ENCODE measurements at regions not wholly inside any gene's neighbourhood (a gene's known extent, or its start where the extent isn't known, plus 50 kb on each side); places are given as distances from the start of the nearest gene placed in this dataset.
"Not testable (repeated sequence)": the region's sequence is repeated elsewhere in the genome, so short reads cannot be mapped to it uniquely, and the experiment has no call there.

GRCh38 chr3:171983685-171984084 is 55.7 kb upstream of the FNDC3B start:
- not testable (repeated sequence) for DNase-seq

DNA sequence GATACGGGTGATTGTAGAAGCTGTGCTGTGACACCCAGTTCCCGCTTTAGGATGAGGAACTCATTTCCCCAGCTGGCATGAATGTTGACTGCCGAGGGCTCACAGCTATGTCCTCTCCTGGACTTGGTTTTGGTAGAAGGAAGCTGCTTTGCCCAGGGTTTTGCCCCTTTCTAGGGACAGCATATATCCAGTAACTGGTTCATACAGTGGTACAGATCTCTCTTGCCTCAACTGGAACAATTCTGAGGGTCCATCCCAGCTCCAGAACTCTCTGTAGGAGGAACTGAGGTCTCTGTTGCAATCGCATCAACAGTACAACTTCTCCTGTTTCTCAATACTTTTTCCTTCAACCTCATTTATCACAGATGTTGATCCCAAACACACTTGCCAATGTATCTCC is 54.5 kb upstream of the FNDC3B start:
- no peak for DNase-seq

- no peak for DNase-seq
Measured at GRCh38 chr3:171986176-171986575, 53.2 kb upstream of the FNDC3B start.

DNA sequence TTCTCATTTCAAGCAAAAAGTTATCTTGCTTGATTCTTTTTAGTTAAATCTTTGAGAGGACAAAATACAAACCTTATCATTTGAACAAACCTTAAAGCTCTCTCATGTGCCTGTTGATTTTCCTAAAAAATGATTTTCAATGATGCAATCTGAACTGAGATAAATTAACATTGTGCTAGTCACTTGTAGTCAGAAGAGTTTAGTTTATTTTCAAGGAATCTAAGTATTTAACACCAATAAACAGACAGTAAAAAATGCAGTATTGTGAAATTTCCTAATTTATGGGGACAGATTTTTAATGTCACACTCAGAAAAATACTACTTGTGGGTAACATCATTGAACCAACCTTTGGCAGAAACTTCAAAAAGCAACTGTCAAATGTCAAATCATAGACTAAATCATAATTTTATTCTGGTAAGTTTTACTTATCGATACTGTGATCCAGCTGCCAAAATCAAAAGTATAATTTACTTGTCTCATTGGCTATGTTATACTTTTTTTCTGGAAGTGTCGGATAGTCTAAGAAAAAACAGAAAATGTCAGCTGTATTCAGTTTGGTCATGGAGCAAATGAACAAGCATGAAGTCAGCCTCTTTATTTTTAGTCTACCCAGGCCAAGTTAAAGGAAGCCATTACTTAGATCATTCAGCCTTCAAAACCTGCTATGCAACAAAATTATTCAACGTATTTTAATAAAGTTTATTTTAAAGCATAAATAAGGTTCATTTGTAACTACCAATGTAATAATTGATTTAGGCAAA is 52.4 kb upstream of the FNDC3B start:
- DNase-seq: no peak

Data from COR-L47 (cell line).